CD14-positive monocyte (primary cell): ENCODE measurements at regions not wholly inside any gene's neighbourhood (a gene's known extent, or its start where the extent isn't known, plus 50 kb on each side); places are given as distances from the start of the nearest gene placed in this dataset.

ENCODE experiments used
- DNase-seq, 3 donors: peaks; one replicate each; pipeline ENCODE4 v3.0.0-alpha.2; 2011 to 2022
- H2AFZ ChIP-seq: 2 replicates; pipeline ENCODE4 v1.6.0; 2012; ENCODE audit warnings: mild to moderate bottlenecking, low read depth, low read length, inconsistent platforms; ENCODE audit not compliant: insufficient read depth, poor library complexity, severe bottlenecking
- H3K27ac ChIP-seq, 2 donors: 1 replicate in 1 of 2; 2 replicates in 1 of 2; pipeline ENCODE4 v1.5.1; 2012 to 2013; ENCODE audit warnings: low read length in 2 of 2, control low read depth in 1 of 2, inconsistent platforms in 1 of 2, low read depth in 1 of 2, mild to moderate bottlenecking in 1 of 2
- H3K27me3 ChIP-seq, 2 donors: one replicate each; pipeline versions ENCODE4 v1.6.0 to v1.6.1; 2011 to 2013; ENCODE audit warnings: low read length in 2 of 2; ENCODE audit not compliant: control insufficient read depth in 2 of 2, insufficient read depth in 2 of 2
- H3K36me3 ChIP-seq, 2 donors: replicated peaks in 1 of 2; 1 replicate in 1 of 2; 2 replicates in 1 of 2; pipeline versions ENCODE4 v1.5.1 to v1.6.1; 2012 to 2013; ENCODE audit warnings: low read length in 2 of 2, control low read depth in 1 of 2, inconsistent platforms in 1 of 2, mild to moderate bottlenecking in 1 of 2; ENCODE audit not compliant: insufficient read depth in 2 of 2, control insufficient read depth in 1 of 2
- H3K4me1 ChIP-seq, 2 donors: 1 replicate in 1 of 2; 2 replicates in 1 of 2; pipeline versions ENCODE4 v1.5.1 to v1.6.1; 2012 to 2013; ENCODE audit warnings: low read length in 2 of 2, control low read depth in 1 of 2, inconsistent platforms in 1 of 2, mild to moderate bottlenecking in 1 of 2, moderate library complexity in 1 of 2; ENCODE audit not compliant: insufficient read depth in 2 of 2, control insufficient read depth in 1 of 2
- H3K4me2 ChIP-seq: replicated peaks from 2 replicates; pipeline ENCODE3; 2012; ENCODE audit warnings: low read length, moderate library complexity, mild to moderate bottlenecking; ENCODE audit not compliant: poor library complexity, severe bottlenecking; ENCODE audit errors: extremely low read depth
- H3K4me3 ChIP-seq, 3 experiments: fragments of 200-600 bp in 1 of 3; sonication (generic) in 1 of 3; replicated peaks in 1 of 3; 1 replicate in 2 of 3; 2 replicates in 1 of 3; pipeline ENCODE4 v1.5.1; 2011 to 2013; ENCODE audit warnings: low read length in 3 of 3, mild to moderate bottlenecking in 3 of 3, control low read depth in 2 of 3, low read depth in 2 of 3, inconsistent platforms in 1 of 3, moderate library complexity in 1 of 3
- H3K79me2 ChIP-seq: 2 replicates; pipeline ENCODE4 v1.6.0; 2012; ENCODE audit warnings: mild to moderate bottlenecking, control low read depth, inconsistent platforms, low read length, moderate library complexity; ENCODE audit not compliant: insufficient read depth
- H3K9ac ChIP-seq: 2 replicates; pipeline ENCODE4 v1.6.0; 2017; ENCODE audit warnings: low read length, mild to moderate bottlenecking; ENCODE audit not compliant: insufficient read depth, poor library complexity, severe bottlenecking
- H3K9me3 ChIP-seq, 2 donors: replicated peaks in 1 of 2; 1 replicate in 1 of 2; 2 replicates in 1 of 2; pipeline versions ENCODE4 v1.5.1 to v1.6.1; 2012 to 2013; ENCODE audit warnings: low read length in 2 of 2, control low read depth in 1 of 2; ENCODE audit not compliant: control insufficient read depth in 1 of 2, insufficient read depth in 1 of 2
- H4K20me1 ChIP-seq: 2 replicates; pipeline ENCODE4 v1.6.0; 2012; ENCODE audit warnings: mild to moderate bottlenecking, low read length, control low read depth, moderate library complexity; ENCODE audit not compliant: insufficient read depth
- H3K27ac Mint-ChIP-seq, 7 donors: one replicate each; pipeline ENCODE4 v1.8.0; 2020; ENCODE audit warnings: mild to moderate bottlenecking in 7 of 7, mixed read lengths in 7 of 7, moderate library complexity in 6 of 7, inconsistent platforms in 2 of 7
- H3K27me3 Mint-ChIP-seq, 3 donors: one replicate each; pipeline ENCODE4 v1.8.0; 2021 to 2022; ENCODE audit warnings: low read depth in 3 of 3, mild to moderate bottlenecking in 3 of 3, mixed read lengths in 3 of 3, moderate library complexity in 3 of 3, inconsistent platforms in 1 of 3
- H3K36me3 Mint-ChIP-seq, 2 donors: one replicate each; pipeline ENCODE4 v1.8.0; 2020; ENCODE audit warnings: mixed read lengths in 2 of 2, inconsistent platforms in 1 of 2, mild to moderate bottlenecking in 1 of 2
- H3K4me1 Mint-ChIP-seq: one replicate; pipeline ENCODE4 v1.8.0; 2020; ENCODE audit warnings: mild to moderate bottlenecking, mixed read lengths
- H3K4me3 Mint-ChIP-seq, 2 donors: one replicate each; pipeline ENCODE4 v1.8.0; 2020; ENCODE audit warnings: mild to moderate bottlenecking in 2 of 2, mixed read lengths in 2 of 2, moderate library complexity in 1 of 2
- H3K9me3 Mint-ChIP-seq, 7 donors: one replicate each; pipeline ENCODE4 v1.8.0; 2020 to 2022; ENCODE audit warnings: mixed read lengths in 7 of 7, mild to moderate bottlenecking in 6 of 7, moderate library complexity in 6 of 7, inconsistent platforms in 2 of 7
- CTCF ChIP-seq: fragments of 200-600 bp; IDR thresholded peaks from one replicate; pipeline ENCODE4 v1.8.0; 2022; ENCODE audit warnings: antibody characterized with exemption, mild to moderate bottlenecking
- WGBS: methylation state at CpG from one replicate; pipeline ENCODE4 v1.1.5; 2013; ENCODE audit warnings: missing lambda C conversion rate; ENCODE audit not compliant: insufficient coverage; 5-methylcytosine and 5-hydroxymethylcytosine counted together
- intact Hi-C, 2 donors: fragments of 100-400 bp; cut with micrococcal nuclease; formaldehyde crosslinking; loops; one replicate each; pipeline versions ENCODE4 v1.15.0 to v1.15.1; 2023

GRCh38 chr17:74077231-74077630, 126.2 kb upstream of the RPL38 start:
- H3K4me3 Mint-ChIP-seq = no peak overlapping the region
- Histone ChIP-seq H3K4me3 (no peak overlapping the region), H3K36me3 (no peaks in the 10 kb centered on the region), H3K27ac (no peak overlapping the region), H2AFZ (no peak overlapping the region), H3K4me2 (no peak overlapping the region), H3K27me3 (no peaks in the 10 kb centered on the region), H3K79me2 (no peaks in the 10 kb centered on the region), H3K4me1 (no peaks in the 10 kb centered on the region), H3K9me3 (peaks cover 0 to 10% of the 10 kb centered on the region in 2 donors), H3K9ac (no peak overlapping the region), H4K20me1 (no peaks in the 10 kb centered on the region)
- H3K4me1 Mint-ChIP-seq = no peaks in the 10 kb centered on the region
- no peak for DNase-seq
- intact Hi-C loops = no loop called here
- peaks cover 1 to 21% (median 4%) of the 10 kb centered on the region in 3 donors for H3K27me3 Mint-ChIP-seq
- H3K36me3 Mint-ChIP-seq = no peaks in the 10 kb centered on the region
- peaks cover 0 to 12% (median 8%) of the 10 kb centered on the region in 7 donors for H3K9me3 Mint-ChIP-seq
- no peak overlapping the region for H3K27ac Mint-ChIP-seq
- no peak for TF ChIP-seq CTCF

- H3K79me2 ChIP-seq = no peaks in the 10 kb centered on the region
- TF ChIP-seq CTCF = no peak
- no peaks in the 10 kb centered on the region for H3K4me1 Mint-ChIP-seq
- H3K4me1 ChIP-seq = no peaks in the 10 kb centered on the region
- no peak overlapping the region for H3K4me2 ChIP-seq
- no peak overlapping the region for H3K4me3 Mint-ChIP-seq
- H3K9me3 Mint-ChIP-seq = peaks cover 0 to 10% (median 8%) of the 10 kb centered on the region in 7 donors
- no peaks in the 10 kb centered on the region for H3K27me3 ChIP-seq
- H3K4me3 ChIP-seq = no peak overlapping the region
- H3K27me3 Mint-ChIP-seq = peaks cover 0 to 28% (median 2%) of the 10 kb centered on the region in 3 donors
- no peaks in the 10 kb centered on the region for H3K36me3 ChIP-seq
- intact Hi-C loops = no loop called here
- WGBS = 85% methylated on average over 9 of the region's 12 CpGs
- no peak overlapping the region for H3K27ac ChIP-seq
- H3K9me3 ChIP-seq = peaks cover 0 to 6% of the 10 kb centered on the region in 2 donors
- H3K9ac ChIP-seq = no peak overlapping the region
- H3K27ac Mint-ChIP-seq = no peak overlapping the region
- DNase-seq = no peak
- no peaks in the 10 kb centered on the region for H3K36me3 Mint-ChIP-seq
- H4K20me1 ChIP-seq = no peaks in the 10 kb centered on the region
- H2AFZ ChIP-seq = no peak overlapping the region
These were observed 125.0 kb upstream of the RPL38 start for GRCh38 chr17:74078363-74078941.
